ENCODE measurements at regions not wholly inside any gene's neighbourhood (a gene's known extent, or its start where the extent isn't known, plus 50 kb on each side); places are given as distances from the start of the nearest gene placed in this dataset.

DNA sequence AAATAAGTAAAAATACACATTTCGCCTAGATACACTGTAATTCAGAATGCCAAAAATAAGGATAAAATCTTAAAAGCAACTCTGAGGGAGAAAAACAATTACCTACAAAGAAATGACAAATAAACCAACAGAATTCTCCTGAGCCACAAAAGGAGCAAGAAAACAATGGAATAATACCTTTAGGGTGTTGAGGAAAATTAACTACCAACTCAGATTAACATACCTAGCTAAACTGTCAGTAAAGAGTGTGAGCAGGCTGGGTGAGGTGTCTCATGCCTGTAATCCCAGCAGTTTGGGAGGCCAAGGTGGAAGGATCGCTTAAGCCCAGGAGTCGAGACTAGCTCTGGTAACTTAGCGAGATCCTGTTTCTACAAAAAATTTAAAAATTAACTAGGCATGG lies 81.5 kb downstream of the C9orf50 start:
- TF ChIP-seq, protein P1, sequence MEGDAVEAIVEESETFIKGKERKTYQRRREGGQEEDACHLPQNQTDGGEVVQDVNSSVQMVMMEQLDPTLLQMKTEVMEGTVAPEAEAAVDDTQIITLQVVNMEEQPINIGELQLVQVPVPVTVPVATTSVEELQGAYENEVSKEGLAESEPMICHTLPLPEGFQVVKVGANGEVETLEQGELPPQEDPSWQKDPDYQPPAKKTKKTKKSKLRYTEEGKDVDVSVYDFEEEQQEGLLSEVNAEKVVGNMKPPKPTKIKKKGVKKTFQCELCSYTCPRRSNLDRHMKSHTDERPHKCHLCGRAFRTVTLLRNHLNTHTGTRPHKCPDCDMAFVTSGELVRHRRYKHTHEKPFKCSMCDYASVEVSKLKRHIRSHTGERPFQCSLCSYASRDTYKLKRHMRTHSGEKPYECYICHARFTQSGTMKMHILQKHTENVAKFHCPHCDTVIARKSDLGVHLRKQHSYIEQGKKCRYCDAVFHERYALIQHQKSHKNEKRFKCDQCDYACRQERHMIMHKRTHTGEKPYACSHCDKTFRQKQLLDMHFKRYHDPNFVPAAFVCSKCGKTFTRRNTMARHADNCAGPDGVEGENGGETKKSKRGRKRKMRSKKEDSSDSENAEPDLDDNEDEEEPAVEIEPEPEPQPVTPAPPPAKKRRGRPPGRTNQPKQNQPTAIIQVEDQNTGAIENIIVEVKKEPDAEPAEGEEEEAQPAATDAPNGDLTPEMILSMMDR (conservative IDR thresholded peaks at IDR 0.05; ENCODE audit: low read depth, low read length), result no peak
- no peak for TF ChIP-seq SMC3 (IDR thresholded peaks at IDR 0.05; ENCODE audit: low read depth, low read length)
- TF ChIP-seq BHLHE40 (IDR thresholded peaks at IDR 0.05; ENCODE audit: low read depth, low read length), result no peak
- TF ChIP-seq RCOR1 (IDR thresholded peaks at IDR 0.05; ENCODE audit: insufficient replicate concordance, low read length), result no peak
- TF ChIP-seq NFE2L2 (IDR thresholded peaks at IDR 0.05; ENCODE audit: low read depth, low read length), result no peak
- TF ChIP-seq POLR2A (IDR thresholded peaks at IDR 0.05; ENCODE audit: low read depth, low read length), result no peak
- no peak for TF ChIP-seq MAFK (IDR thresholded peaks at IDR 0.05; ENCODE audit: low read depth, low read length)
- TF ChIP-seq FOS (IDR thresholded peaks at IDR 0.05; ENCODE audit: low read depth, low read length), result no peak
